KG1 (cell line): ENCODE measurements at regions not wholly inside any gene's neighbourhood (a gene's known extent, or its start where the extent isn't known, plus 50 kb on each side); places are given as distances from the start of the nearest gene placed in this dataset.

ENCODE experiments used
- DNase-seq: peaks from one replicate; lab custom pipeline; 2025; lab: John Stamatoyannopoulos, UW

- no peak for DNase-seq
Observed at GRCh38 chr5:52727020-52727419, 60.7 kb upstream of the ITGA1 start.

- DNase-seq = no peak
Observed at GRCh38 chr5:52727576-52727975, 60.1 kb upstream of the ITGA1 start.

DNA sequence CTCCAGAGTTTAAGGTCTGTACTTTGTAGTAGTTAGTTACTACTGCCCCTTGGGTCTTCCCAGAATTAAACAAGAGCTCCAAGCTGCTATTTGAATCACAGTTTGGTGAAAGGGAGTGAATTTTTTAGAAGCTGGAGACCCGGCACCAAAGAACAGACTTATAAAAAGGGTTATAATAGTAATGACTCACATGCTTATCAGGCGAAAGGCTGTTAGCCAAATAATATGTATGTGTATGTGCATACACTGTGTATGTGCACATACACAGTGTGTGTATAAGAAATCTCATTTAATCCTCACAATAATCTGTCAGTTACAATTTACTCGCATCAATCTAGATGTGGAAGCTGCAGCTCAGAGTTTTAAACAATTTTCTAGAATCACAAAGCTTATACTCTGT is 59.5 kb upstream of the ITGA1 start:
- no peak for DNase-seq

DNA sequence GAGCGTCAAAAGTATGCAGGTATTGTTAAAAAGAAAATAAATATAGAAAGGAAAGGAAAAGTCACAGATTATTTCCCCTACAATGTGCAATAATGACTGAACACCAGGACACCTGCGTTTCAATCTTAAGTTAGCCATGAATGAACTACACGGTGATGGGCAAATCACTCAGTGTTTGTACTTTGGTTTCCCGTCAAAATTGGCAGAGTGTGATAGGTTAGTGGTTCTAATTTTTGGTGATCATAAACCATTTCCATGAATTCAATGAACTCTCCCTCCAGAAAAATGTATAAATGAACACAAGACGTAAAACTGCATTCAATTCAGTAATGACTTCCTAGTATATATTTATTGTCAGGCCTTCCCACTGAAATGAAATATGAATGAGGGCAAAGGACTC is 59.0 kb upstream of the ITGA1 start:
- no peak for DNase-seq

DNA sequence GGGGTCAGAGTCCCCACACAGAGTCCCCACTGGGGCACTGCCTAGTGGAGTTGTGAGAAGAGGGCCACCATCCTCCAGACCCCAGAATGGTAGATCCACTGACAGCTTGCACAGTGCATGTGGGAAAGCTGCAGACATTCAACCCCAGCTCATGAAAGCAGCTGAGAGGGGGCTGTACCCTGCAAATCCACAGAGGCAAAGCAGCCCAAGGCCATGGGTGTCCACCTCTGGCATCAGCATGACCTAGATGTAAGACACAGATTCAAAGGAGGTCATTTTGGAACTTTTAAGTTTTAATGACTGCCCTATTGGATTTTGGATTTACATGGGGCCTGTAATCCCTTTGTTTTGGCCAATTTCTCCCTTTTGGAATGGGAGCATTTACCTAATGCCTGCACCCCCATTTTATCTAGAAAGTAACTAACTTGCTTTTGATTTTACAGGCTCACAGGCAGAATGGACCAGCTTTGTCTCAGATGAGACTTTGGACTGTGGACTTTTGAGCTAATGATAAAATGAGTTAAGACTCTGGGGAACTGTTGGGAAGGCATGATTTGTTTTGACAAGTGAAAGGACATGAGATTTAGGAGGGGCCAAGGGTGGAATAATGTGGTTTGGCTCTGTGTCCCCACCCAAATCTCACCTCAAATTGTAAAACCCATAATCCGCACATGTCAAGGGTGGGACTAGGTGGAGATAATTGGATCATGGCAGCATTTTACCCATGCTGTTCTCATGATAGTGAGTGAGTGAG is 56.3 kb upstream of the ITGA1 start:
- no peak for DNase-seq

GRCh38 chr5:52734557-52734956 is 53.2 kb upstream of the ITGA1 start:
- DNase-seq = no peak

DNA sequence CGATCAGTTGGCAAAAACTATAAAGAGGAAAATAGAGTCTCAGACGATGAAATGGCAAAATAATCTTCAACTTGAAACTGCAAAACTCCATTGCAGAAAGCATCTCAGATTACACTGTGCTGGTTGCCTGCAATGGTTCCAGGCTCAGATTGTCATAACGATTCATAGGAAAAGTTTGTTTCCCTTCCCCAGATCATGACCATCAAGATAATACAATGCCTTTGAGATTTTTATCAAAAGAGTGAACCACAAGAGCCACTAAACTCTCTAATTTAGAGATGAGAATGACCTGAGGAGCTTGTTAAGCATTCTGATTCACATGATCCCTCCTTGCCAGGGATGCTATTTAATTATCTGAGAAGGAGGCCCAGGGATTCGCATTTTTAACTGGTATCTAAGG is 52.6 kb upstream of the ITGA1 start:
- no peak for DNase-seq
